ENCODE measurements at regions not wholly inside any gene's neighbourhood (a gene's known extent, or its start where the extent isn't known, plus 50 kb on each side); places are given as distances from the start of the nearest gene placed in this dataset.

DNA sequence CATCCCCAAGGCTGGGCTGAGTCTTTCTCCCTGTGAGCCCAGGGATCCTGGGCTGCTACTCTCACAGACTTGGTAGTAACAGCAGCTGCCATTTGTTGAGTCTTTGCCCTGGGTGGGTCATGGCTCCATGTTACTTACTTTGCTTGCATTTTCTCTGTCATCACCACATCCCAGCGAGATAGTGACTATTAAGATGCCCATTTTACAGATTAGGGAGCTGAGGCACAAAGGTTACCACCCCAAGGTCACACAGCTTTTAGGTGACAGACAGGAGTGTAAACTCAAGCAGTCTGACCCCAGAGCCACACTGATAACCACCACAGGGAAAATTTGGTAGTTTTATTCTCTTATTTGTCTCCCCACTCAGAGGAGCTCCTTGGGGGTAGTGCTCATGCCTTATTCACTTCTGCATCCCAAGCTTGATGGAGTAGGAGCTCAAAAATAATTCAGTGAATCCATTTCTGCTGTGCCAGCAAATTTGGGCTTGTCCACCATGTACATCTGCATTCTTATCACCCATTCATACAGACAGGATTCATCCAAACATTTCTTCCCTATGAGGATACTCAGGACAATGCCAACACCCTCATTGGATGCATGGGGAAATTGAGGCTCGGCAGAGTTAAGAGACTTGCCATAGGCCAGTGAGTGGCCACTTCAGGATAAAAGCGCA lies 263.2 kb downstream of the CBLN1 start:
- H3K9me2 ChIP-seq (ENCODE audit: insufficient read depth): no peaks in the 10 kb centered on the region
- ChIA-PET POLR2A (no interaction called here), CTCF (no interaction called here), RAD21 (ENCODE audit: low non-redundant PET in 1 of 2, low total read pairs in 2 of 2, uncharacterized antibody in 2 of 2, unreplicated experiment in 2 of 2) (no interaction called here)
- ATAC-seq (no peak), DNase-seq (ENCODE audit: low read depth, low spot score) (no peak)
- H3K9me3 ChIP-seq (ENCODE audit: control insufficient read depth in 1 of 2, insufficient read depth in 1 of 2, low read depth in 1 of 2, low read length in 2 of 2): no peaks in the 10 kb centered on the region
- H3K4me2 ChIP-seq (ENCODE audit: low read length): no peak overlapping the region
- no peak overlapping the region for H3K27ac ChIP-seq (ENCODE audit: low read depth, low read length)
- no peaks in the 10 kb centered on the region for H3K79me2 ChIP-seq (ENCODE audit: insufficient read depth, low read length)
- no peak overlapping the region for H2AFZ ChIP-seq (ENCODE audit: low read depth, low read length, poor library complexity, severe bottlenecking)
- H4K20me1 ChIP-seq (ENCODE audit: insufficient read depth): no peaks in the 10 kb centered on the region
- intact Hi-C loops (cut with micrococcal nuclease): no loop called here
- peaks cover 6% of the 10 kb centered on the region for H3K27me3 ChIP-seq (ENCODE audit: insufficient read depth, low read length)
- no peak overlapping the region for H3K4me3 ChIP-seq (replicated peaks in 1 of 2; ENCODE audit: low read depth in 1 of 2, low read length in 2 of 2)
- BruUV-seq (replicated peaks): no TSS peak
- H3K4me1 ChIP-seq (ENCODE audit: control insufficient read depth in 1 of 2, insufficient read depth in 2 of 2, low read length in 2 of 2): peaks cover 10 to 19% of the 10 kb centered on the region in 2 experiments; a peak in 3 of 4 replicates
- TF ChIP-seq RAD21 (IDR thresholded peaks at IDR 0.05; ENCODE audit: low read depth): no peak
- TF ChIP-seq, protein P1, sequence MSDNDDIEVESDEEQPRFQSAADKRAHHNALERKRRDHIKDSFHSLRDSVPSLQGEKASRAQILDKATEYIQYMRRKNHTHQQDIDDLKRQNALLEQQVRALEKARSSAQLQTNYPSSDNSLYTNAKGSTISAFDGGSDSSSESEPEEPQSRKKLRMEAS (IDR thresholded peaks at IDR 0.05): no peak
- H3K36me3 ChIP-seq (ENCODE audit: control insufficient read depth in 1 of 2, insufficient read depth in 2 of 2, low read length in 2 of 2): no peaks in the 10 kb centered on the region
- no peak overlapping the region for H3K9ac ChIP-seq (ENCODE audit: low read length)

DNA sequence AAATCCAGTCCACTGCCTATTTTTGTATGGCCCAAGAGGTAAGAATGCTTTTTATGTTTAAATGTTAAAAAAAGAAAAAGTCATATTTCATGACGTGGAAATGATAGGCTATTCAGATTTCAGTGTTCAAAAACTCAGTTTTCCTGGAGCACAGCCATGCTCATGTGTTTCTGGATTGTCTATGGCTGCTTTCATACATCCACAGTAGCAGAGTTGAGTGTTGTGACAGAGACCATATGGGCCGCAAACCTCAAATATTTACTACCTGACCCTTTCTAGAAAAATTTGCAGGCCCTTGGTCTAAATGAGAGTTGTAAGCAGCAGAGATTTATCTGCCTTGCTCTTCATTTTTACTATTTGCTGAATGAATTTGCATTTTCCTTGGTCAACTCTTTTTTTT lies 264.1 kb downstream of the CBLN1 start:
- Histone ChIP-seq H3K36me3 (ENCODE audit: control insufficient read depth in 1 of 2, insufficient read depth in 2 of 2, low read length in 2 of 2) (no peaks in the 10 kb centered on the region), H4K20me1 (ENCODE audit: insufficient read depth) (no peaks in the 10 kb centered on the region), H3K4me2 (ENCODE audit: low read length) (no peak overlapping the region), H2AFZ (ENCODE audit: low read depth, low read length, poor library complexity, severe bottlenecking) (no peak overlapping the region), H3K27ac (ENCODE audit: low read depth, low read length) (no peak overlapping the region), H3K4me1 (ENCODE audit: control insufficient read depth in 1 of 2, insufficient read depth in 2 of 2, low read length in 2 of 2) (peaks cover 2 to 10% of the 10 kb centered on the region in 2 experiments; a peak in 3 of 4 replicates), H3K4me3 (replicated peaks in 1 of 2; ENCODE audit: low read depth in 1 of 2, low read length in 2 of 2) (no peak overlapping the region), H3K27me3 (ENCODE audit: insufficient read depth, low read length) (peaks cover 6% of the 10 kb centered on the region), H3K9me3 (ENCODE audit: control insufficient read depth in 1 of 2, insufficient read depth in 1 of 2, low read depth in 1 of 2, low read length in 2 of 2) (no peaks in the 10 kb centered on the region), H3K79me2 (ENCODE audit: insufficient read depth, low read length) (no peaks in the 10 kb centered on the region), H3K9ac (ENCODE audit: low read length) (no peak overlapping the region), H3K9me2 (ENCODE audit: insufficient read depth) (no peaks in the 10 kb centered on the region)
- TF ChIP-seq JUND (IDR thresholded peaks at IDR 0.05): no peak
- no peak for TF ChIP-seq EGR1 (IDR thresholded peaks at IDR 0.05; ENCODE audit: low read depth)
- no peak for TF ChIP-seq ELF1 (IDR thresholded peaks at IDR 0.05; ENCODE audit: borderline replicate concordance, low read depth)
- TF ChIP-seq POLR2AphosphoS5 (IDR thresholded peaks at IDR 0.05; ENCODE audit: low read depth, low read length): no peak
- TF ChIP-seq CBX3 (IDR thresholded peaks at IDR 0.05; ENCODE audit: low read depth): no peak
- TF ChIP-seq, protein P2, sequence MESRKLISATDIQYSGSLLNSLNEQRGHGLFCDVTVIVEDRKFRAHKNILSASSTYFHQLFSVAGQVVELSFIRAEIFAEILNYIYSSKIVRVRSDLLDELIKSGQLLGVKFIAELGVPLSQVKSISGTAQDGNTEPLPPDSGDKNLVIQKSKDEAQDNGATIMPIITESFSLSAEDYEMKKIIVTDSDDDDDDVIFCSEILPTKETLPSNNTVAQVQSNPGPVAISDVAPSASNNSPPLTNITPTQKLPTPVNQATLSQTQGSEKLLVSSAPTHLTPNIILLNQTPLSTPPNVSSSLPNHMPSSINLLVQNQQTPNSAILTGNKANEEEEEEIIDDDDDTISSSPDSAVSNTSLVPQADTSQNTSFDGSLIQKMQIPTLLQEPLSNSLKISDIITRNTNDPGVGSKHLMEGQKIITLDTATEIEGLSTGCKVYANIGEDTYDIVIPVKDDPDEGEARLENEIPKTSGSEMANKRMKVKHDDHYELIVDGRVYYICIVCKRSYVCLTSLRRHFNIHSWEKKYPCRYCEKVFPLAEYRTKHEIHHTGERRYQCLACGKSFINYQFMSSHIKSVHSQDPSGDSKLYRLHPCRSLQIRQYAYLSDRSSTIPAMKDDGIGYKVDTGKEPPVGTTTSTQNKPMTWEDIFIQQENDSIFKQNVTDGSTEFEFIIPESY (IDR thresholded peaks at IDR 0.05; ENCODE audit: extremely low read depth, insufficient replicate concordance, low read length): no peak
- no peak for TF ChIP-seq SRF (IDR thresholded peaks at IDR 0.05; ENCODE audit: low read depth)
- TF ChIP-seq SP1 (IDR thresholded peaks at IDR 0.05; ENCODE audit: low read depth): no peak
- TF ChIP-seq, protein P3, sequence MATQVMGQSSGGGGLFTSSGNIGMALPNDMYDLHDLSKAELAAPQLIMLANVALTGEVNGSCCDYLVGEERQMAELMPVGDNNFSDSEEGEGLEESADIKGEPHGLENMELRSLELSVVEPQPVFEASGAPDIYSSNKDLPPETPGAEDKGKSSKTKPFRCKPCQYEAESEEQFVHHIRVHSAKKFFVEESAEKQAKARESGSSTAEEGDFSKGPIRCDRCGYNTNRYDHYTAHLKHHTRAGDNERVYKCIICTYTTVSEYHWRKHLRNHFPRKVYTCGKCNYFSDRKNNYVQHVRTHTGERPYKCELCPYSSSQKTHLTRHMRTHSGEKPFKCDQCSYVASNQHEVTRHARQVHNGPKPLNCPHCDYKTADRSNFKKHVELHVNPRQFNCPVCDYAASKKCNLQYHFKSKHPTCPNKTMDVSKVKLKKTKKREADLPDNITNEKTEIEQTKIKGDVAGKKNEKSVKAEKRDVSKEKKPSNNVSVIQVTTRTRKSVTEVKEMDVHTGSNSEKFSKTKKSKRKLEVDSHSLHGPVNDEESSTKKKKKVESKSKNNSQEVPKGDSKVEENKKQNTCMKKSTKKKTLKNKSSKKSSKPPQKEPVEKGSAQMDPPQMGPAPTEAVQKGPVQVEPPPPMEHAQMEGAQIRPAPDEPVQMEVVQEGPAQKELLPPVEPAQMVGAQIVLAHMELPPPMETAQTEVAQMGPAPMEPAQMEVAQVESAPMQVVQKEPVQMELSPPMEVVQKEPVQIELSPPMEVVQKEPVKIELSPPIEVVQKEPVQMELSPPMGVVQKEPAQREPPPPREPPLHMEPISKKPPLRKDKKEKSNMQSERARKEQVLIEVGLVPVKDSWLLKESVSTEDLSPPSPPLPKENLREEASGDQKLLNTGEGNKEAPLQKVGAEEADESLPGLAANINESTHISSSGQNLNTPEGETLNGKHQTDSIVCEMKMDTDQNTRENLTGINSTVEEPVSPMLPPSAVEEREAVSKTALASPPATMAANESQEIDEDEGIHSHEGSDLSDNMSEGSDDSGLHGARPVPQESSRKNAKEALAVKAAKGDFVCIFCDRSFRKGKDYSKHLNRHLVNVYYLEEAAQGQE (IDR thresholded peaks at IDR 0.05; ENCODE audit: low read depth): no peak
- no peak for TF ChIP-seq EZH2phosphoT487 (IDR thresholded peaks at IDR 0.05; ENCODE audit: borderline replicate concordance)
- TF ChIP-seq POLR2A (IDR thresholded peaks at IDR 0.05; ENCODE audit: borderline replicate concordance, extremely low read depth, insufficient read depth, insufficient read length): no peak
- no peak for TF ChIP-seq ZFX (IDR thresholded peaks at IDR 0.05)
- TF ChIP-seq FOSL1 (IDR thresholded peaks at IDR 0.05; ENCODE audit: low read depth): no peak
- TF ChIP-seq CEBPB (IDR thresholded peaks at IDR 0.05; ENCODE audit: low read depth): no peak
- CTCF ChIA-PET: no interaction called here
- intact Hi-C loops (cut with micrococcal nuclease): no loop called here
- BruUV-seq (replicated peaks): no TSS peak
- POLR2A ChIA-PET: no interaction called here
- DNase-seq (ENCODE audit: low read depth, low spot score) (no peak), ATAC-seq (no peak)
- RAD21 ChIA-PET (ENCODE audit: low non-redundant PET in 1 of 2, low total read pairs in 2 of 2, uncharacterized antibody in 2 of 2, unreplicated experiment in 2 of 2): no interaction called here
